ENCODE measurements at regions not wholly inside any gene's neighbourhood (a gene's known extent, or its start where the extent isn't known, plus 50 kb on each side); places are given as distances from the start of the nearest gene placed in this dataset.

- no peak for DNase-seq
- no peak for ATAC-seq
- Histone ChIP-seq H3K27me3 (no peaks in the 10 kb centered on the region), H3K4me3 (no peak overlapping the region), H3K27ac (no peak overlapping the region), H3K36me3 (no peaks in the 10 kb centered on the region), H3K4me1 (no peaks in the 10 kb centered on the region), H3K9me3 (peaks cover 0 to 3% of the 10 kb centered on the region in 2 donors)
- intact Hi-C loops (cut with DNase I) = no loop called here
- no peak for TF ChIP-seq CTCF (IDR thresholded peaks at IDR 0.05)
Measured at GRCh38 chr11:104792861-104793260, 105.4 kb downstream of the CASP12 start.

- no peak for TF ChIP-seq CTCF (IDR thresholded peaks at IDR 0.05)
- DNase-seq (no peak), ATAC-seq (no peak)
- Histone ChIP-seq H3K36me3 (no peaks in the 10 kb centered on the region), H3K4me3 (no peak overlapping the region), H3K27ac (no peak overlapping the region), H3K9me3 (peaks cover 0 to 3% of the 10 kb centered on the region in 2 donors), H3K27me3 (no peaks in the 10 kb centered on the region), H3K4me1 (no peaks in the 10 kb centered on the region)
- intact Hi-C loops (cut with DNase I) = no loop called here
Measured at GRCh38 chr11:104791896-104792295, 106.4 kb downstream of the CASP12 start.

GRCh38 chr11:104784684-104785460 is 113.4 kb downstream of the CASP12 start:
- no peak for ATAC-seq
- H3K36me3 ChIP-seq = no peaks in the 10 kb centered on the region
- intact Hi-C loops (cut with DNase I) = no loop called here
- no peaks in the 10 kb centered on the region for H3K4me1 ChIP-seq
- no peak for DNase-seq
- no peaks in the 10 kb centered on the region for H3K9me3 ChIP-seq
- H3K27me3 ChIP-seq = no peaks in the 10 kb centered on the region
- H3K4me3 ChIP-seq = no peak overlapping the region
- no peak for TF ChIP-seq CTCF (IDR thresholded peaks at IDR 0.05)
- H3K27ac ChIP-seq = no peak overlapping the region

GRCh38 chr11:104783241-104783640 is 115.0 kb downstream of the CASP12 start:
- intact Hi-C loops (cut with DNase I) = no loop called here
- no peak overlapping the region for H3K4me3 ChIP-seq
- no peaks in the 10 kb centered on the region for H3K36me3 ChIP-seq
- H3K9me3 ChIP-seq = no peaks in the 10 kb centered on the region
- no peak for TF ChIP-seq CTCF (IDR thresholded peaks at IDR 0.05)
- H3K27me3 ChIP-seq = no peaks in the 10 kb centered on the region
- no peak for ATAC-seq
- DNase-seq = no peak
- no peak overlapping the region for H3K27ac ChIP-seq
- no peaks in the 10 kb centered on the region for H3K4me1 ChIP-seq

GRCh38 chr11:104782377-104782754 is 115.9 kb downstream of the CASP12 start:
- TF ChIP-seq CTCF (IDR thresholded peaks at IDR 0.05) = no peak
- H3K4me3 ChIP-seq = no peak overlapping the region
- no peaks in the 10 kb centered on the region for H3K36me3 ChIP-seq
- no peaks in the 10 kb centered on the region for H3K27me3 ChIP-seq
- no peaks in the 10 kb centered on the region for H3K9me3 ChIP-seq
- intact Hi-C loops (cut with DNase I) = no loop called here
- H3K27ac ChIP-seq = no peak overlapping the region
- no peak for ATAC-seq
- no peaks in the 10 kb centered on the region for H3K4me1 ChIP-seq
- no peak for DNase-seq

Data from left lung (tissue), 4 donors.